Testis (tissue), 2 donors: ENCODE measurements at regions not wholly inside any gene's neighbourhood (a gene's known extent, or its start where the extent isn't known, plus 50 kb on each side); places are given as distances from the start of the nearest gene placed in this dataset.

Source experiments
- POLR2A ChIP-seq: fragments of 450-650 bp; IDR thresholded peaks from one replicate; pipeline ENCODE4 v1.6.1; 2017; ENCODE audit warnings: antibody characterized with exemption, mild to moderate bottlenecking, moderate library complexity
- TF ChIP-seq, protein P1 (sequence below), 3 experiments: fragments of 450-650 bp in 2 of 3; fragments of 200-600 bp in 1 of 3; sonication (generic) in 1 of 3; IDR thresholded peaks; one replicate each; pipeline ENCODE4 v1.5.1; 2016 to 2019; ENCODE audit warnings: antibody characterized with exemption in 3 of 3, mild to moderate bottlenecking in 2 of 3, moderate library complexity in 1 of 3

- TF ChIP-seq, protein P1, sequence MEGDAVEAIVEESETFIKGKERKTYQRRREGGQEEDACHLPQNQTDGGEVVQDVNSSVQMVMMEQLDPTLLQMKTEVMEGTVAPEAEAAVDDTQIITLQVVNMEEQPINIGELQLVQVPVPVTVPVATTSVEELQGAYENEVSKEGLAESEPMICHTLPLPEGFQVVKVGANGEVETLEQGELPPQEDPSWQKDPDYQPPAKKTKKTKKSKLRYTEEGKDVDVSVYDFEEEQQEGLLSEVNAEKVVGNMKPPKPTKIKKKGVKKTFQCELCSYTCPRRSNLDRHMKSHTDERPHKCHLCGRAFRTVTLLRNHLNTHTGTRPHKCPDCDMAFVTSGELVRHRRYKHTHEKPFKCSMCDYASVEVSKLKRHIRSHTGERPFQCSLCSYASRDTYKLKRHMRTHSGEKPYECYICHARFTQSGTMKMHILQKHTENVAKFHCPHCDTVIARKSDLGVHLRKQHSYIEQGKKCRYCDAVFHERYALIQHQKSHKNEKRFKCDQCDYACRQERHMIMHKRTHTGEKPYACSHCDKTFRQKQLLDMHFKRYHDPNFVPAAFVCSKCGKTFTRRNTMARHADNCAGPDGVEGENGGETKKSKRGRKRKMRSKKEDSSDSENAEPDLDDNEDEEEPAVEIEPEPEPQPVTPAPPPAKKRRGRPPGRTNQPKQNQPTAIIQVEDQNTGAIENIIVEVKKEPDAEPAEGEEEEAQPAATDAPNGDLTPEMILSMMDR (IDR thresholded peaks at IDR 0.05) = no peak
- TF ChIP-seq POLR2A = no peak
Measured at GRCh38 chr1:181987334-181987895, 74.1 kb downstream of the ZNF648 start.
